ENCODE measurements at regions not wholly inside any gene's neighbourhood (a gene's known extent, or its start where the extent isn't known, plus 50 kb on each side); places are given as distances from the start of the nearest gene placed in this dataset.

GRCh38 chr16:55933038-55933437 lies 57.9 kb upstream of the CES5A start:
- TF ChIP-seq BHLHE40 (IDR thresholded peaks at IDR 0.05; ENCODE audit: borderline replicate concordance) (no peak), CTBP1 (IDR thresholded peaks at IDR 0.05; ENCODE audit: borderline replicate concordance) (no peak), ELF4 (IDR thresholded peaks at IDR 0.05) (no peak), FOXK2 (IDR thresholded peaks at IDR 0.05) (no peak), NFRKB (IDR thresholded peaks at IDR 0.05) (no peak), FOXA1 (IDR thresholded peaks at IDR 0.05) (no peak), TARDBP (IDR thresholded peaks at IDR 0.05) (no peak), ZNF384 (IDR thresholded peaks at IDR 0.05) (no peak), ARNT (IDR thresholded peaks at IDR 0.05) (no peak), SP1 (IDR thresholded peaks at IDR 0.05) (no peak), SUZ12 (IDR thresholded peaks at IDR 0.05) (no peak), PKNOX1 (IDR thresholded peaks at IDR 0.05) (no peak)

Data from HEK293T (cell line).